ENCODE measurements at regions not wholly inside any gene's neighbourhood (a gene's known extent, or its start where the extent isn't known, plus 50 kb on each side); places are given as distances from the start of the nearest gene placed in this dataset.

DNA sequence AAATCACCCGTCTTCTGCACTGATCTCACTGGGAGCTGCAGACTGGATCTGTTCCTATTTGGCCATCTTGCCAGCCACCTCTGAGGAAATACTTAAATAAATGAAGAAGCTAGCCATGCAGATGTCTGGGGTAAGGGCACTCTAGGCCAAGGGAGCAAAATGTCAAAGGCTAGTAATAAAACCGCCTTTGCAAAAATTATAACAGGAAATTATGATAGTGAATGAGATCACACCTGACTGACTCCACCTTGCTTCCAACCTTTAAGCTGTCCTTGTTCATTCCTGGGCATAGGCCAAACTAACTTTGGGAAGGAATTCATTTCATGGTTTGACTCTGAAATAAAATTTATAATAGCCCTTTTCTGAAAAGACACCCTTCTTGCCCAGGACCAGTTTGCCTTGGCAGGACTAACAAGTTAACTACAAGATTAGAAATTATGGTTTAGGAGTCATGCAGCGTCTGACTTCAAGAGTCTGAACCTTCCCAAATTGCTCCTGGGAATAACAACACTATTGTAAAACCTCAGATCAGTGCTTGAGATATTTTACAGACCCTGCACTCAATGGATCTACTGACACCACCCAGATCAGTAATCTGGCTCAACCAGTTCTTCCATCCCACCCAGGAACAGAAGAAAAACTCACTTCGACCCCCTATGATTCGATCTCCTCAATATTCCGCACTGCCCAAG, 246.9 kb upstream of the HDX start:
- TF ChIP-seq, protein P1, sequence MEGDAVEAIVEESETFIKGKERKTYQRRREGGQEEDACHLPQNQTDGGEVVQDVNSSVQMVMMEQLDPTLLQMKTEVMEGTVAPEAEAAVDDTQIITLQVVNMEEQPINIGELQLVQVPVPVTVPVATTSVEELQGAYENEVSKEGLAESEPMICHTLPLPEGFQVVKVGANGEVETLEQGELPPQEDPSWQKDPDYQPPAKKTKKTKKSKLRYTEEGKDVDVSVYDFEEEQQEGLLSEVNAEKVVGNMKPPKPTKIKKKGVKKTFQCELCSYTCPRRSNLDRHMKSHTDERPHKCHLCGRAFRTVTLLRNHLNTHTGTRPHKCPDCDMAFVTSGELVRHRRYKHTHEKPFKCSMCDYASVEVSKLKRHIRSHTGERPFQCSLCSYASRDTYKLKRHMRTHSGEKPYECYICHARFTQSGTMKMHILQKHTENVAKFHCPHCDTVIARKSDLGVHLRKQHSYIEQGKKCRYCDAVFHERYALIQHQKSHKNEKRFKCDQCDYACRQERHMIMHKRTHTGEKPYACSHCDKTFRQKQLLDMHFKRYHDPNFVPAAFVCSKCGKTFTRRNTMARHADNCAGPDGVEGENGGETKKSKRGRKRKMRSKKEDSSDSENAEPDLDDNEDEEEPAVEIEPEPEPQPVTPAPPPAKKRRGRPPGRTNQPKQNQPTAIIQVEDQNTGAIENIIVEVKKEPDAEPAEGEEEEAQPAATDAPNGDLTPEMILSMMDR (IDR thresholded peaks at IDR 0.05): no peak
- no peak for TF ChIP-seq POLR2A (IDR thresholded peaks at IDR 0.05)
- no peak for TF ChIP-seq EP300 (IDR thresholded peaks at IDR 0.05)
